ENCODE measurements at regions not wholly inside any gene's neighbourhood (a gene's known extent, or its start where the extent isn't known, plus 50 kb on each side); places are given as distances from the start of the nearest gene placed in this dataset.
A peak's percentile ranks its signal among the peaks of the same experiment; 100 is the strongest.

- DNase-seq (ENCODE audit: low read depth) = no peak
Measured at GRCh38 chr18:41459656-41460055, 495.4 kb upstream of the PIK3C3 start.

DNA sequence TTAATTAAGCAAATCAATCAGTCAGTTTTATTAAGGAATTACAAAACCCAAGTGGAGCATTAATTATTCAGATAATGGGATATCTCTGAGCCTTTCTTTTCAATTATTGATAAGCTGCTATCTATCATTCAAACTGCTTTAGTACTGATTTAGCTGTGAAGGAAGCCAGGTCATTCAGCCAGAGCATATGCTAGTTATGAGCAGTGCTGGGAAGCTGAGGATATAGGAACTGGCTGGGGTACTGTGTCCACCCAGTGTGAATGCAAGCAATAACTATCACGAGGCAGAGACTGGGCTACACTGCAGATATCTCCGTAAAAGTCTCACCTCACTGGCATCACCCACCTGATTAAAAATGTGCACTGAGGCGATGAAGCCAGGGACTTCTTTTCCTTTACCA lies 496.7 kb upstream of the PIK3C3 start:
- DNase-seq (ENCODE audit: low read depth) = no peak

DNA sequence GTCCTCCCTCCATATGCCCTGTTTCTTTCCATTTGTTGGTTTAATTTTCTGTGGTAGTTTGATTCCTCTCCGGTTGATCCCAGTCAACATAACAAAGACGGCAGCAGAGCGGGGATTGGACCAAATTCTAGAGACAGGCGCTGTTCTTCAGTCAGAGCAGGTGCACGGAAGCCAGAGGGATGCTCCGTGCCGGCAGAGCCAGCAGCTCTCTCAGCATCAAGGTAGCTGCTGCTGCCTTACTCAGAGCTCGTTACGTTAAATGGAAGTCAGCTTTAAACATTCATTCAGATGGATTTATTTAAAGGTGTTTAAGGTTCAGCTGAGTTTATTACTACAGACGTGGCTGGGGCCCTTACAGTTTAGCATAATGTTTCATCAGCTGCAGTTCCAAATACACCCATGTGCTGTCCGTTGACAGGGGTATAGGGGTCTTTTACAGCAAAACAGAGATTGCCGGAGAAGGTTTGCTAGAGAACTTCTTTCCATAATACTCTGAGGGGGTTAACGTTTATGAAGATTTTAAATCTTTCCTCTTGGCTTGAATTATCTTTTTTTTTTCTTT lies 497.2 kb upstream of the PIK3C3 start:
- no peak for DNase-seq (ENCODE audit: low read depth)

GRCh38 chr18:41456831-41457230 lies 498.2 kb upstream of the PIK3C3 start:
- DNase-seq (ENCODE audit: low read depth) = no peak

DNA sequence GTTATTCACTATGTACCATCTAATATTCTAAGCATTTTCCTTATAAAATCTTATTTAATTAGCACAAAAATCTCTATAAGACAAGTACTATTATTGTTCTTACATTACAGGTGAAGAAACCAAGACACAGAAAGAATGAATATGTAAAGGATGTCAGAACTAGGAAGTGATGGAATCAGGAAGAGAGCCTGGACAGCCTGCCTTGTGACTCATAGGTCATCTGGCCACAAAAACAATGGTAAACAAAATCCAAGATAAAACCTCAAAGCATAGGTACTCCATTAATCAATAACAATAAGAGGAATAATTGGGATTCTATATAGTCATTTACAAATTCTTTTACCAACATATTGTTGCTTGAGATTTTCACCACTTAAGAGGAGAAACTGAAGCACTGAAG lies 505.4 kb upstream of the PIK3C3 start:
- DNase-seq (ENCODE audit: low read depth) = no peak

DNA sequence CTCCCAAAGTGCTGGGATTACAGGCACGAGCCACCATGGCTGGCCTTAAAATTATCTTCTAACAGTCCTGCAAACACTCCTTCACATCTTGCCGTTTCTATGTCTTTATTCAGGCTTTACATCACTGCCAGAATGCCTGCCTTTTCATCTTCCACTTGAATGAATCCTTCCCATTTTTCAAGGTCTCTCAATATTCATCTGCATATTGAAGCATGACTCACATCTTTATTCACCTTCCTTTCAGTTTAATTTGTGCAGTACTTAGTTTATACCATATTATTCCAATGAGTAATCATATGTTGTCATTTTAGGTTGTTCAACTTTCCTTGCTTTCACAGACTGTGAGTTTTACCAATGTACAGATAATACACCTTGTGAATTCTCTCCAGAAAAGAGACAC lies 510.1 kb upstream of the PIK3C3 start:
- no peak for DNase-seq (ENCODE audit: low read depth)

DNA sequence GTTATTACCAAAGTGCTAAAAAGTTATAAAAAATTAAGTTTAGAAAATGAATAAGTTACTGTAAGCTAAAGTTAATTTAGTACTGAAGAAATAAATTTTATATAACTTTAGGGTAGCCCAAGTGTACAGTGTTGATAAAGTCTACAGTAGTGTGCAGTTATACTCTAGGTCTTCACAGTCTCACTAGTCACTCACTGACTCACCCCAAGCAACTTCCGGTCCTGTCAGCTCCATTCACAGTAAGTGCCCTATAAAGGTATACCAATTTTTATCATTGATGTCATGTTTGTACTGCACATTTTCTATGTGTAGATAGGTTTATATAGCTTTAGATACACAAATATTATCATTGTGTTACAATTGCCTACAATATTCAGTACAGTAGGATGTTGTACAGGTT lies 518.3 kb upstream of the PIK3C3 start:
- DNase-seq (ENCODE audit: low read depth) = no peak

DNA sequence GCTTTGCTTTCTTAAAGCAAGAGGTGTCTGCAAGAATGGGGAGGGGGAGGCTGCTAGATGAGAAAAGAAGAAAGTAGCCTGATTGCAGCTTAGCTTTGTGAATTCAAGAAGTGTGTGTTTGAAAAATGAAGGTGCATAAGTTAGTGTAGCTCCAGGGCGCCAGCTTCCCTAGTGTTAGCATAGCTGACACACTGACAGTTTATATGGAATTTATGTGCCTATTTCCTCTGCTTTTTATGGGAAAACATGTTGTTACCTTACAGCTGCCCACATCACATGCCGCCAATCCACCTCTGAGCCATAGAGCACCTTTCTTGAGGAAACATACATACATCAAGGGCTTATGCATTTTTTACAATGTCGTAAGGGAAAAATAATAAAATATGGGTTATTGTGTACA lies 536.4 kb upstream of the PIK3C3 start:
- DNase-seq (ENCODE audit: low read depth) = no peak

GRCh38 chr18:41416044-41416443 lies 539.0 kb upstream of the PIK3C3 start:
- no peak for DNase-seq (ENCODE audit: low read depth)

DNA sequence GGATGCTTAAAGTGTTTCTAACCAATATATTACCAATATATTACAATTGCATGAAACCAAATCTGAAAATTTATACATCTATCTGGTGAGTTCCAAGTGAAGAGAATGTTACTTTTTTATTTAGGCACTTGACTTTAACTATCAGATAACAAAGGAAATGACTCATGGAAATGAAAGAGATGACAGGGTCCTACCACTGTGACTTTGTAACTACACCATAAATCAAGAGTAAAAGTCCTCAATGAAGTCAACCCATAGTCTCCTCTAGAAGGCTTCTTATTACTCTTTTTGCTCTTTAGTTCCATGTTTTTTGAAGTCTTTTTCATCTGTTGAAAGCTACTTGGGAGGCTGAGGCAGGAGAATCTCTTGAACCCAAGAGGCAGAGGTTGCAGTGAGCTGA lies 545.0 kb upstream of the PIK3C3 start:
- no peak for DNase-seq (ENCODE audit: low read depth)

GRCh38 chr18:41406834-41407233 lies 548.2 kb upstream of the PIK3C3 start:
- DNase-seq (ENCODE audit: low read depth) = no peak

- no peak for DNase-seq (ENCODE audit: low read depth)
Measured at GRCh38 chr18:41396861-41397260, 558.2 kb upstream of the PIK3C3 start.

GRCh38 chr18:41396211-41396610 lies 558.8 kb upstream of the PIK3C3 start:
- no peak for DNase-seq (ENCODE audit: low read depth)

DNA sequence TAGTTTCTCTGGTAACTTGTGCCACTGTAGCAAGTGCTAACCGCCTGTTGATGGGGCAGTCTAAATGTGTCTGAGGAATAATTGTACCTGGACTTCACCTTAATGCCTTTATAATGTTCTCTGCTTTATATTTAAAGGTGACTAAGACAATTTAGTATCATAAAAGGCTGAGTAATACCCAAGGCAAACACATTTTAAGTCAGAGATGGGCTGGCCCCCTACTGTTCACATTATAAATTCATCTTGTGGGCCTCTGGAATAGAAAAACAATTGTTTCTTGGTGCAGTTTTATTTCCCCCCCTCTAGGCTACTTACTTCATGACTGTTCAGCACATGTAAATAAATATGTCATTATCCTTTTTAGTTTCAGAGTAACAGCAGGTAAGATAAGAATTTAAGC lies 559.3 kb upstream of the PIK3C3 start:
- no peak for DNase-seq (ENCODE audit: low read depth)

GRCh38 chr18:41391616-41392595 lies 563.1 kb upstream of the PIK3C3 start:
- DNase-seq (ENCODE audit: low read depth) = peak; percentile 26

DNA sequence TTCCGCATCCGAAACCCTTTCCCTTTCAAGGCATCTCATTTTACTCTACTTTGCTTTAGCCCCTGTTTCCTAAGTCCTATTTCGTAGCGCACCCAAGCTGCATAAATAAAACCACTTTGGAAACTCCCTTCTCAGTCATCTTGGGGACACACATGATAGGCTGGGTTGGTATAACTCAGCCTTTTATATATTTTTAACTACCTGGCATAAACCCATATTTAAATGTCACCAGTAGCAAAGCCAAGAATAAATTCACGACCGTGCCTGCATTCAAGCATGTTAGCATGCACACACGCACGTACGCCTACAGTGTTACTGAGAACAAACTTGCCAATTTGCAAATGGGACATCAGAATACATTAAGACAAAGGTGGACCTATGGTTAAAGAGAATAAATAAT lies 564.7 kb upstream of the PIK3C3 start:
- no peak for DNase-seq (ENCODE audit: low read depth)

DNA sequence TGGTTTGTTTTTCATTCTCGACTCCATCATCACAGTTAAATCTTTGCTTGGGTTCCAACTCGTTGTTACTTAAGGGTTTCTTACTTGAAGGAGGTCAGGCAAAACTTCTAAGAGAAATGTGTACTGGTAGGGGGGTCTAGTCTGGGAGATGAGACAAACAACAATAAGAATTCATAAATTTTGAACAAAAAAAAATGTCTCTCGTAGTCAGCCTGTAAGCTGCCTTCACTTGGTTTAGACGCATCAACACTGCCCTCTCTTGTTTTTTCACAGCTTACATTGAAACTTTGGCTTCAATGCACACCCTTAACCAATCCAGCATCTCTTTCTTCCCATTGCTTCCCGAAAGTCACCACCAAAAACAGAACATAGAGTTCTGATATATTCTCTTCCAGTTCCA lies 576.4 kb upstream of the PIK3C3 start:
- DNase-seq (ENCODE audit: low read depth) = peak; percentile 35

- no peak for DNase-seq (ENCODE audit: low read depth)
Measured at GRCh38 chr18:41373612-41374011, 581.4 kb upstream of the PIK3C3 start.

- DNase-seq (ENCODE audit: low read depth) = no peak
Measured at GRCh38 chr18:41372046-41372665, 582.9 kb upstream of the PIK3C3 start.

GRCh38 chr18:41371156-41372045 lies 583.6 kb upstream of the PIK3C3 start:
- DNase-seq (ENCODE audit: low read depth) = no peak

DNA sequence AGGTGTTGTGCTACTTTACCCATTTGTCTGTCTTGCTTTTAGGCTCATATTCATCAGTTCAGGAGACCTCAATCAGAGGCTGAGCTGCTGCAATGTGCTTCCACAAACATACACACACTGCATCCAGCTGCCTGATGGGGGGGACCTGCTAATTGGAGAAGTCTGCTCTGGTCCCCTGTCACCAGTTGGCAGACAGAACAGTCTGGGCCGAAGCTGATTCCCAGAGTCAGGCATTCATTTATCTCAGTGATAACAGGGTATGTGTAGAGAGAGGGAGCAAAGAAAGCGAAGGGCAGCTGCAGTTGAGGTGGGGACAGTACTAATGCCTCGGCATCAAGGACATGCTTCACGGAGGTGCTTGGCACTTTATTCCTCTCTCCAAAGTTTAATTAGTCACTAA lies 584.3 kb upstream of the PIK3C3 start:
- no peak for DNase-seq (ENCODE audit: low read depth)

DNA sequence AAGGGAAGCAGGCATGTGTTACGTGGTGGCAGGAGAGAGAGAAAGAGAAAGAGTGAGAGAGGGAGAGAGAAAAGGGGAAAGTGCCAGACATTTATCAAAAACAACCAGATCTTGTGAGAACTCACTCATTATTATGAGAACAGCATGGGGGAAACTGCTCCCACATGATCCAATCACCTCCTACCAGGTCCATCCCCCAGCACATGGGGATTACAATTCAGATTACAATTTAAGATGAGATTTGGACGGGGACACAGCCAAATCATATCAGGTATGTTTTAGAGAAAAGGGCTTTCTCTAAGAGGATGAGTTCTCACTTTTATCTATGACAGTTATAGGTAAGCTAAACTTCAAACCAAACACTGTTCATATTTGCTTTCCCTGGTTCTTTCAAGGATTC lies 597.3 kb upstream of the PIK3C3 start:
- DNase-seq (ENCODE audit: low read depth) = no peak

Measured in non-pigmented ciliary epithelial cell (primary cell).